Esophagus squamous epithelium (tissue), 4 donors: ENCODE measurements at regions not wholly inside any gene's neighbourhood (a gene's known extent, or its start where the extent isn't known, plus 50 kb on each side); places are given as distances from the start of the nearest gene placed in this dataset.

Source experiments
- CTCF ChIP-seq, 6 experiments: fragments of 450-650 bp in 4 of 6; fragments of 200-600 bp in 2 of 6; sonication (generic) in 2 of 6; IDR thresholded peaks; one replicate each; pipeline ENCODE4 v1.5.1; 2016 to 2019; ENCODE audit warnings: antibody characterized with exemption in 6 of 6, mild to moderate bottlenecking in 4 of 6, moderate library complexity in 4 of 6
- POLR2A ChIP-seq, 4 donors: fragments of 450-650 bp; IDR thresholded peaks; one replicate each; pipeline ENCODE4 v1.6.1; 2017; ENCODE audit warnings: antibody characterized with exemption in 4 of 4, mild to moderate bottlenecking in 4 of 4, moderate library complexity in 3 of 4

GRCh38 chr5:28190011-28190410 lies 1151.6 kb upstream of the CDH9 start:
- TF ChIP-seq CTCF (IDR thresholded peaks at IDR 0.05), result no peak
- TF ChIP-seq POLR2A (IDR thresholded peaks at IDR 0.05), result no peak
